Esophagus mucosa (tissue), 1 donor: ENCODE measurements at regions not wholly inside any gene's neighbourhood (a gene's known extent, or its start where the extent isn't known, plus 50 kb on each side); places are given as distances from the start of the nearest gene placed in this dataset.
A peak's percentile ranks its signal among the peaks of the same experiment; 100 is the strongest.

Experiments used
- ATAC-seq: fragments of 200-7000 bp; cut with Tn5 transposase; one replicate; pipeline ENCODE4 v1.9.1; 2020
- donor health status: DM: yes; HTN: yes; CAD: no.

DNA sequence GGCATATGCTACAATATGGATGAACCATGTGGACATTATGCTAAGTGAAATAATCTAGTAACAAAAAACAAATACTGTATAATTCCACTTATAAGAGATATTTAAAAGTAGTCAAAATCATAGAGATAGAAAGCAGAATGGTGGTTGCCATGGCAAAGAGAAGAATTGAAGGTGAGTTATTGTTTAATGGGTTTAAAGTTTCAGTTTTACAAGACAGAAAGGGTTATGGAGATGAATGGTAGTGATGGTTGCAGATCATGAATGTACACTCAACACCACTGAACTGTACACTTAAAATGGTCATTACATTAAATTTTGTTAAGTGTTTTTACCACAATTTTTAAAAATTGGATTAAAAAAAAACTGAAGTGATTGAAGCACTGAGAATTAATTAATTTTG, 298.2 kb upstream of the ZC3H15 start:
- no peak for ATAC-seq

DNA sequence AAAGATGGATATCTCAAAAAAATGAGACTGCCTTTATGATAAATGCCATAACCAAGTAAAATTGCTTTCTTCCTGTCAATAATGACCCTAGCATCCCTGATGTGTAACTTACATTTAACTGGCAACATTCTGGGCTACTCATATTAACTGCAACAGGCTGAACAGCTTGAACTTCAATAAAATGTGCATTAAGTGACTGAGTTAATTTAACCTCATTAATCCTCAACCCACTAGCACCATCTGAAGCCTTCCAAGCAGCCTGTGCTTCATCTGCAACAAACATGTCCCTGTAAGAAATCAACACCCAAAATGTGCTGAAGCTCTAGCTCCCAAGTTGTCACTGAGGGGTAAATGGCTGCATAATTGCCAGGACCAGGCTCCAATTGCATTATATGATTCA, 296.2 kb upstream of the ZC3H15 start:
- ATAC-seq = no peak

DNA sequence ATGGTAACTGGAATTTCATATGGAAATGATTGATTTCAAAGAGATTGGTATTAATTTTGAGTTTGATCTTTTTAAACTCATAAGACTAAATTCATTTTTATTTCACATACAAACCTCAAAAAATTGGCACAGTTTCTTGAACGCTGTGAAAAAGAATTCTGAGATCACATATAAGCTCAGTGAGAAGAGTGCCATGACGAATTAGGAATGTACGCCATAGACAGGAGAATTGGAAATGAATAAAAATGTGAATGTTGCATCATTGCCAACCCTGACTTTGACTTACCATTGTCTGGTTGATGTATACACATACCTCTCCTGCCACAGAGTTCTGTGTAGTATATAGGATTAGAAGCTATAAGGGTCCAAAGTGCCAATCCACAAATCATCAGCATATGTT, 290.4 kb upstream of the ZC3H15 start:
- no peak for ATAC-seq

DNA sequence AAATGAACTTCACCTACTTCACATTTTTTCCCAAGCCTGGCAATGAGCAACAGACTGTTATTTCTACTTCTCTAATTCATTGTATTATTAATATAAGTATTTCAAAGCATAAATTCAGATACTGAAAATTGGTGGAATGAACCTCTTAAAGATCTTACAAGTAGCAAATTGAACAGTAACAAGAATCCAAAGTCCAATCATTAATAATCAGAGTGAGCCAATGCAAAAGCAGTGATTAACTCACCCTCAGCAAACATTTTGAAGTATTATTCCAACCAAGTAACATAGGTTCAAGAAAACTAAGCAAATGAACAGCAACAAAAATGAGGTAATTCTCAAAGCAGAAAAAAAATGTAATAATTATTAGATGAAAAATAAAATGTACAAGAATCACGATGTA, 288.1 kb upstream of the ZC3H15 start:
- ATAC-seq = no peak

DNA sequence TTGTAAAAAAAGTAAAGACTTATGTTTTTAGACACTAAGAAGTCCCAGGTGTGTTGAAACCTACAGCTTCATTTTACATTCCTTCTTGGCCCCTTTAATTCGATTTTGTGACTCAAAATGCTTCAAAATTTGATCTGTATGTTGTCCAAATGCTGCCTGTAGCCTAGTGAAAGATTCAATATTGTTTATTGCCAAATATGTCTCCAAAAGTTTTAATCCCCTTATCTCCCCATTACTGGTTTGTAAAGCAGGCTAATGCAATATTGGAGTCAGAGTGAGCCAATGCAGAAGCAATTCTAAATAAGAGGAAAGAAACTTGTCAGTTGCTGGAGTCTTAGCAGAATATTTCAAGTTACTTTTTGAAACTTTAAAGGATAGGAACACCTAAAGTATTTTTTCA, 287.0 kb upstream of the ZC3H15 start:
- ATAC-seq = no peak

DNA sequence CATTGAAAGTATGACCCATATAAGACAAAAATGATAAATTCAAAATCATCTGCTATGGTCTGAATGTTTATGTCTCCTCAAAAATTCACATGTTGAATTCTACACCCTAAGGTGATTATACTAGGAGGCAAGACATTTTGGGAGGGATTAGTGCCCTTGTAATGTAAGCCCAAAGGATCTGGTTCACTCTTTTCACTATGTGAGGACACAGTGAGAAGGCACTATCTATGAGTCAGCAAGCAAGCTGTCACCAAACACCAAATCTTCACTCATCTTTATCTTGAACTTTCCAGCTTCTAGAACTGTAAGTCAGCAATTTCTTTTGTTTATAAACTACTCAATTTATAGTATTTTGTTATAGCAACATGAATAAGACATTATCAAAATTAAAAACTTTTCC, 284.7 kb upstream of the ZC3H15 start:
- ATAC-seq = no peak

DNA sequence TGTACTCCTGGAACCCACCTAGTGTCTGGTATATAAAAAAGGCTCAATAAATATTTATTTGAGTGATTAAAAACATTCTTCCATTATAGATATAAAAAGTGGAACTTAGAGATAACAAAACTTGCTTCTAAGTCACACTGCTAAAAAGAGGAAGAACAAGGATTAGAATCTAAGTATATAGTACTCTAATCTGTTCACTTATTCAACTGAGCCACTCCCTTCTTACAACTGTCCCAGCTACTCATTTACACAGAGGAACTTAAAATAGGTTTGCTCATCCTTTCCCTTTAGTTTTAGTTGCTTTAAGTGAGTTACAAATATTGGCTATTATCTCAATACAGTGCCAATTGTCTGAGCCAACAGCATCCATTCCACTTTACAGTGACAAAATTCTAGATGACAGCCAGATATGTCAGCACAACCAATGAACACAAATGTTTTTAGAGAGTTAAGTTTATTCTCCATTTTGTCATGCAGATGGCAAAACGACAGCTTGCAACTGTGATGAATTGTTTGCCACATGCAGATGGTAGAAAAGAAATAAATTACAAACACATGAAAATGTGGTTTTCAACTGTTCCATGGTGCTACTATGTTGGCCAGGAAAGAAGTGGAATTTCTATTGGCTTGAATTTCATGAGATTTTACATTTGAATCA, 280.7 kb upstream of the ZC3H15 start:
- ATAC-seq = no peak

DNA sequence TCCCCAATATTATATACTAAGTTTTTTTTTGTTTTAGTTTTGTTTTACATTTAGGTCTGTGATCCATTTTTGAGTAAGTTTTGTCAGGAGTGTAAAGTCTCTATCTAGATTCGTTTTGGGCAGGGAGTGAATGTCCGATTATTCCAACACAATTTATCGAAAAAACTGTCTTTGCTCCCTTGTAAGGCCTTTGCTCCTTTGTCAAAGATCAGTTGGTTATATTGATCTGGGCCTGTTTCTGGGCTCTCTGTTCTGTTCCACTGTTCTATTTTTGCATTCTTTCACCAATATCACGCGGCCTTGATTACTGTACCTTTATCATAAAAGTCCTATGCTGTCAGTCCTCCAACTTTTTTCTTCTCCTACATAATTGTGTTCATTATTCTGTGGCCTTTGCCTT, 276.5 kb upstream of the ZC3H15 start:
- ATAC-seq = no peak

DNA sequence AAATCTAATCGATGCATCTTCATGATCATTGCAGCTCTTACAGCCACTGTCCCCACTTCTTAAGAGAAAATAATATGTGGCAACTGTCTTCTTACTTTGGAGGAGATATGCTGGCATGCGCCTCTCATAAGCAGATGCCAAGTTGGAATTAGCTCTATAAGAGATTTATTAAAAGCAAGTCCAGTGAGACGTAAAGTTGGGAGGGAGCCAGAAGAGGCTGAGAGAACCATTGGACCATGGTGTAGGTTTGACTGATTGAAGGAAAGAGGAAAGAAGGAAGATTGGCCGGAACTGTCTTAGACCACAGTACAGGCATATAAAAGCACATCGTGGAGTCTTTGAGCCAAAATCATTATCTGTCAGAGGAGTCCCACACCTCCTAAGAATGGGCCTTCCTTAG, 265.7 kb upstream of the ZC3H15 start:
- no peak for ATAC-seq

DNA sequence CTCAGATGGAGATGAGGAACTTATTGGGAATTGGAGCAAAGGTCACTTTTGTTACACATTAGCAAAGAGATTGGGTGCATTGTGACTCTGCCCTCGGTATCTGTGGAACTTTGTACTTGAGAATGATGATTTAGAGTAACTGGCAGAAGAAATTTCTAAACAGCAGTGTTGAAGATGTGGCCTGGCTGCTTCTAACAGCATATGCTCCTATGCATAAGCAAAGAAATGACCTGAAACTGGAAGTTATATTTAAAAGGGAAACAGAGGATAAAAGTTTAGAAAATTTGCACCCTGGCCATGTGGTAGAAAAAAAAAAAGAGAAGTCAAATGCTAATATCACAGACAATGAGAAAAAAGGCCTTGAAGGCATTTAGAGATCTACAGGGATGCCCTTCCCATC, 256.8 kb upstream of the ZC3H15 start:
- no peak for ATAC-seq

DNA sequence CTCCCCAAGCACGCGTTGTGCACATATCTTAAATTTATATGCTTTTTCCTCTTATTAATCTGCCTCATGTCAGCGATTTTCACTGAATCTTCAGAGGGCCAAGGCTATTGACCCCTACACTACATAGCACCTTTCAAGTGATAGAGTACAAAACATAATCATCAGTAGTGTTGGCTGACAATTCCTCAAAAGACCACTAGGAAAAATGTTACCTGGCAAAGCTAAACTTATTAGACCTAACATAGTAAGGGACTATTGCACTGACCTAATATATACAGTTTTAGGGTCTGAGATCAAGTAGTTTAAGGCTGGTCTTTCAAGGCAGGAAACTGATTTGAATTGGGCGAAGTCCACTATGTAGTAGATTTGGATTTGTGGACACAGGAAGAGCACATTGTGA, 244.2 kb upstream of the ZC3H15 start:
- no peak for ATAC-seq

DNA sequence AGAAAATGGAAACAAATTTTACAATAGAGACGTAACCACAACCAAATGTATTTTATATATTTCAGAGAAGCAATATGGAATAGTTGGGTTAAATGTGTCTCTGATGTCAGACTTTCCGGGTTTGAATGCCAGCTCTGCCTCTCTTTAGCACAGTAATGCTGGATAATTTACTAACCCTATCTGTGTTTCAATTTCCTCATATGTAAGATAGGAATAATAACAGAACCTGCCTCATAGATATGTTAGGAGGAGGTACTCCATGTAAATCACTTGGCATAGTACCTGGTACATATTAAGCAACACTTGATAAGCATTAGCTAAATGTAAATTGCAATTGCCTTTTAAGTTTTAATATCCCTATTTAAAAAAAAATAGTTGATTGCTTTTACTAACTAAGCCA, 231.3 kb upstream of the ZC3H15 start:
- ATAC-seq = no peak

DNA sequence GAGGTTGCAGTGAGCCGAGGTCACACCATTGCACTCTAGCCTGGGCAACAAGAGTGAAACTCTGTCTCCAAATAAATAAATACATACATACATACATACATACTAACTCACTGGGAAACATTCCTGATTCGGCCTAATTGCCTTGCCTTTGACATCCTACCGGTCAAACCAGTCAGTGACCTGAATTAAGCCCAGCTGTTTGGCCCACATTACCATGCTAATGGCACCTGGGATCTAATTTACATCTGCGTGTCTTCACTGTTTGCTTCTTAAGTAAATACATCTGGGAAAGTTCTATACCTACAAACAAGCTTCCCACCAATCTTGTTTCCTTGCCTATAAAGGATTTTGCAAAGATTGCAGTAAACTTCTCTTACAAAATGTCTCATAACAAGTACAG, 230.2 kb upstream of the ZC3H15 start:
- ATAC-seq = no peak

DNA sequence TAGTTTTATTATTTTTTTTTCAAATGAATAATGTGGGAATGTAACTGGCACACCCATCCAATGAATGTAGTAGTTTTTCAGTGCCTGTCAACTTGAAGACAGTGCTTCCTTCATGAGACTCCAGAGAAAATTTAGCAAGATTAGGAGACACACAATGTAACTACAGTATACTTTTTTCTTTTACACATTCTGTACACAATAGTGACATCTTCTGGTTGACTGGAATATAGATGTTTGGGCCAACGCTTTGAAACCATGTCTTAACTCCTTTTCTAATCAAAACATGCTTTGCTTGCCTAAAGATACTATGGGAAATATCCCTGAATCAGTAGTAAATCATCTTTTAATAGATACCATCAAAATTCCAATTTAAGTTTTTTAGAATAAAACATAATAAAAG, 229.5 kb upstream of the ZC3H15 start:
- ATAC-seq = peak; percentile 41

DNA sequence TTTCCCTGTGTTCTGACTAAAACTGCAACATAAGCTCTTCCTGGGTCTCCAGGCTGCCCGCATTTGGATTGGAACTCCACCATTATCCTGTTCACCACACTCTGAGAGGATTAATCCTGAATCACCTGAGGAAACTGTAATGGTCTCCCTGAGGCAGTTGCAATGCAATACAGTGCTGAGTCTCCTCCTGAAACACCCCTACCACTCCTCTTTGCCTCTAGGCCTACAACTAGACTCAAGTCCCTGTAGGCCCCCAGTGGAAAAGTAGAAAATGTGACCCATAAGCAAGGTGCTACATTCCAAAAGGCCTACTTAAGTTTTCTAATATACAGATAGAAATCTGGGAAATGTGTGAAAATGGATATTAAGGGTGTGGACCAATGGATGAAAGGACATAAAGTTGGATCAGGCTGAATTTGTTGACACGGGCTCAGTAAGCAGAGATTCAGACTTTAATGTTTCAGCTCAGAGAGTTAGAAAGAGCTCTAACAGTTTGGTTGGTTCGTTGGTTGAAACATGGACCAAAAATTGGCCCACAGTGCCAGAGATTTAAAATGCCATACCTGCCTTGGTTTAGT, 222.3 kb upstream of the ZC3H15 start:
- ATAC-seq = no peak

DNA sequence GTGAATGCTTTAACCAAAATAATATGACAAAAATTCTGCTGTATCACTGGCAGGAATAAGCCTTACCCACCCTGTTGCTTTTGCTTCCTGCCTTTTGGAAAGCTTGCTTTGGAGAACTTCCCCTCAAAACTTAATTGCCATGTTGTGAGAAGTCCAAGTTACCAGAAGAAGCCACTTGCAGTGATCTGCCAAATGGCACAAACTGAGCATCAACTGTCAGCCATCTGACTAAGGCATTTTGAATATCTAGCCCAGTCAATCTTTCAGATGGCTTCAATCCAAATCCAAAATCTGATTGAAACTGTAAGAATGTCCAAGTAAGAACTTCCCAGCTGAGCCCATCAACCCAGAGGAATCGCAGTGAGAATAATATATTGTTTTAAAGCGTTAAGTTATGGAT, 216.5 kb upstream of the ZC3H15 start:
- ATAC-seq = no peak

DNA sequence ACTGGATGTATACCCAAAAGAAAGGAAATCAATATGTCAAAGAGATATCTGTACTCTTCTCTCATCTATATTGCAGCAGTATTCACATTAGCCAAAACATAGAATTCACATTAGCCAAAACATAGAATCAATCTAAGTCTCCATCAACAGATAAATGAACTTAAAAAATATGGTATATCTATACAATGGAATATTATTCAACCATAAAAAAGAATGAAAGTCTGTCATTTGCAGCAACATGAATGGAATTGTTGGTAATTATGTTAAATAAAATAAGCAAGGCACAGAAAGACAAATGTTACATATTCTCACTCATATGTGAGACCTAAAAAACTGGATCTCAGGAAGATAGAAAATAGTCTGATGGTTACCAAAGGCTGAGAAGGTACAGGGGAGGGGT, 212.1 kb upstream of the ZC3H15 start:
- ATAC-seq = no peak

DNA sequence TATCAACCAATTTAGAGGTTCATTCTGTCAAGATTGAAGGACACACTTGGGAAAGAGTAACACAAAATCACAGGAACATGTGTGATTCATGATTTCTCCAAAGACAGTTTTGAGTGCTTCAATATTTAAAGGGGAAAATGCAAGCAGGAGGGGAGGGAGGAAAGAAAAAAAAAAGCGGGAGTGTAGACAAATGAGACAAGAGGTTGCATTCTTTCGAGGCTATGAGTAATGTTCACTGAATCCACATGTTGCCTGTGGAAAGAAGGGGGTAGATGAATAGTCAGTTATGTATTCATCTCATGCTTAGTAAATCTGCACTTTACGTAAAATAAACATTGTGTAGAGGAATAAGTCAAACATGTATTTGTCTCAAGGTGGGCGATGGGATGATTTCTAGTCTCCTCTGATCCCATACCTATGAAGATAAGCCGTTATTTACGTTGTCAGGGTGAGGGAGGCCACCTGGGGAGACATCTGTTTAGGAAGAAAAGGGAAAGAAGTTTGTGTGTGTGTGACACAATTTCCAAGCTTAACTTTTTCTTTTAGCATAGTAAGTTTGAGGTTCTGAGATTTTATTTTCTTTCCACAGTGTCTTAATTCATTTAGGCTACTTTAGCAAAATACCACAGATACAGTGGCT, 211.0 kb upstream of the ZC3H15 start:
- no peak for ATAC-seq

DNA sequence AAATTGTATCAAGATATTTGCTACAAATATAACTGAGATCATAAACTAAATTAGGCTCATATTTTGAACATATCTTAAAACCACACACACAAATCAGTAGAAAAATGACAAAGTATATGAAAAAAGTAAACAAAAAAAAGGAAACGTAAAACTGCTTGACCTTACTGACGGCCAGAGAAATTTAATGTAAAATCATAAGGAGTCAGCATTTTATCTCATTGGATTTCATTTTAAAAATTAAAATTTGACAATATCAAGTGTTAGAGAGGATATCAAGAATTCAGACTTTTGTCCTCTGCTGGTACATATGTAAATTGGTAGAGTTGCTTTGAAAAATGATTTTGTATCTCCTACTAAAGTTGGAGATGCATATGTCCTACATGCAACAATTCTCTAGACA, 209.2 kb upstream of the ZC3H15 start:
- ATAC-seq = no peak

DNA sequence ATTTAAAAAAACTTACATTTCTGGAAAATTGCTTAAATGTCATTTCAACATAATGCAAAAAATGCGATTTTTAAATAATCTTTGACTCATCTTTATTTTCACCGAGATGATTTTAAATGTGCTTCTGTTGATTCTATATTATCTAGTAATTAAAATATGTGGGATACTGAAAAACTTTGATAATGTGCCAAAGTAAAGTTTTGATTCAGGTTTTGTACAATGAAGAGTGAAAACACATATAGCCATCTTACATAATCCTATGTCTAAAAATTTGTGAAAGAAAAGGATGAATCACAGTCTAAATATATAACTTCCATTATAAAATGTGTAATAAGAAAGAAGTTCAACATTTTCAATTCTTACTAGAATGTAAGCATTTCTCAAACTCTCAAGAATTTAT, 204.3 kb upstream of the ZC3H15 start:
- no peak for ATAC-seq

DNA sequence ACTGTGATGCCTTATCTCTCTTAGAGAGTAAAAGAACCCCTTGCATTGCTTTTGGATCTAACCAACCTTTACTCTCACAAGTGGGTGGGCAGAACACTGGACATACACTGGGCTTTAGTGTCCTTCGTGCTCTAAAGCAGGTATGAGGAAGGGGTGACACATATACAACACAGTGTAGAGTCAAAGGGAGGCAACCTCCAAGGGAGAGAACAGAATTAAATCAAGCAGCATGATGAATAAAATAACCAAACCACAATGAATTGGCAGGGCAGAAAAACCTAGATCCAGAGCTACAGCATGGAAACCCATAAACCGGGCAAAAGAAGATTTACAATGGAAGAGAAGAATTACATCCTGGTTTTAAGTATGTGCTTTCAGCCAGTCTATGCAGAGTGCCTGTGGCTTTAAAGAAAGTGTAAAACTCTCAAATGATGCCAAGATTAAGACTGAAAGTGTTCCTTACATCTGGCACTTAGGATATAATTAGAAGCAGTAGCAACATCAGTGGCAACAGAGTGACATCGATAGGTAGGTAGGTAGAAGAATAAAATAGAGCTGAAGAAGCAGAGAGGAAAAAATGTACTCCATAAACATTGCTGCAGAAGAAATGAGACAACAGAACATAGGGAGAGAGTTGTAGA, 191.7 kb upstream of the ZC3H15 start:
- ATAC-seq = no peak

DNA sequence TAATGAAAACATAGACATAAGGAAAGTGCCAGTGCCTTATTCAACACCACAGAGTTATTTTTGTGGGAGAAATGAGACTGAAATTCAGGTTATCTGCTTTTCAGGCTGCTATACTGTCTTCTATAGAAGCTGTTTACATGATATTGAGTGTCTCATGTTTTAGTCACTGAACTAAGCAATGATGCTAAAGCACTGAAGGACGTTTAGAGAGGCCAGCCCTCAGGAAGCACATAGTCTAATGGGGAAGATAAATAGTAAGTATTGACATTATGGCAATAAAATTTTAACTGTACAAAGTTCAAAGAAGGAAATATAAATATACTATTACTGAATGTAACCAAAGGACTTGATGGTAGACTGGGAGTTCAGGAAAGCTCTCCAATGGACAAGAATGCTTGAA, 186.4 kb upstream of the ZC3H15 start:
- no peak for ATAC-seq

DNA sequence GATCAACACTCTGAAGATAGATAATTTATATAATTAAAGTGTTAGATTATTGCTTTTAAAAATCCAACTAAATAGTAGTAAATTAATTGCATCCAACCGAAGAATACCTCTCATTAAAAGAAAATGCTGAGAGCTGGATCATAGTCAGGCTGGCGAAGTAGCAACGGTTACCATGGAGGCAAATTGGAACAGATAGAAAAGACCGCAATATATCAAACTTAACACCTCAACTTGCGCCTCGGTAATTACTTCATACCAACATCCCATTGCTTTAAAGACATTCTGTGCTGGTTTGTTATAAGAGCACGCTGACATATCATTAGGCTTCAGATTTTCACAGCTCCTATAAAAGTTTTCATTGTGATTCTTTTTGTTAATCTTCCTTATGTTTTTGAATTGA, 183.8 kb upstream of the ZC3H15 start:
- no peak for ATAC-seq

DNA sequence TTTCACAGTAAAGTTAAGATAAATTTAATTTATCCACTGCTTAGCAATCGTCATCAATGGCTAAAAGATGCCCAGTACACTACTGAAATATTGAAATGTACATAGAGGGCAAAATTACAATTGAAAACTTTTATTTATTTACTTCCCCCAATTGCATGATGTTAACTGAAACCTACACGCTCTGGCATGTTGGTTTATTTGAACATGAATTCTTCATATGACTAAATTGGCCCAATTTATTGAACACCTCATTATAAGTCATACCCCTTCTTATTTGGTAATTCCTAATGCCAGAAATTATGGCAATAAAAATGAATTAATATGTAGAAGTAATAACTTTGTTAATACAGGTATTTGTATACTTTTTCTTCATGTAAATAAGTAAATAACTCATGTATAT, 183.0 kb upstream of the ZC3H15 start:
- ATAC-seq = no peak
